Mesenchymal stem cell (in vitro differentiated cells and primary cell): ENCODE measurements at regions not wholly inside any gene's neighbourhood (a gene's known extent, or its start where the extent isn't known, plus 50 kb on each side); places are given as distances from the start of the nearest gene placed in this dataset.
A peak's percentile ranks its signal among the peaks of the same experiment; 100 is the strongest.

Experiments
- DNase-seq: peaks from one replicate; pipeline ENCODE4 v3.0.0-alpha.2; 2013
- H2AFZ ChIP-seq: one replicate; pipeline ENCODE4 v1.6.1; 2013; ENCODE audit warnings: low read depth, mild to moderate bottlenecking, control low read depth, inconsistent platforms, low read length, moderate library complexity
- H2AK5ac ChIP-seq: 2 replicates; pipeline ENCODE4 v1.6.1; 2013; ENCODE audit warnings: low read length, moderate library complexity, mild to moderate bottlenecking, inconsistent platforms; ENCODE audit not compliant: severe bottlenecking
- H2BK120ac ChIP-seq: one replicate; pipeline ENCODE4 v1.6.1; 2013; ENCODE audit warnings: low read depth, mild to moderate bottlenecking, inconsistent platforms, low read length, moderate library complexity
- H2BK12ac ChIP-seq, 2 experiments: one replicate each; pipeline ENCODE4 v1.6.1; 2013; ENCODE audit warnings: inconsistent platforms in 2 of 2, low read length in 2 of 2, mild to moderate bottlenecking in 2 of 2, moderate library complexity in 2 of 2, control low read depth in 1 of 2
- H2BK15ac ChIP-seq: one replicate; pipeline ENCODE4 v1.6.1; 2013; ENCODE audit warnings: mild to moderate bottlenecking, low read depth, inconsistent platforms; ENCODE audit not compliant: poor library complexity, severe bottlenecking
- H2BK5ac ChIP-seq: 2 replicates; pipeline ENCODE4 v1.6.1; 2013; ENCODE audit warnings: low read depth, mild to moderate bottlenecking, low read length, control low read depth, inconsistent platforms; ENCODE audit not compliant: poor library complexity, severe bottlenecking
- H3K14ac ChIP-seq, 2 experiments: one replicate each; pipeline ENCODE4 v1.6.1; 2013; ENCODE audit warnings: inconsistent platforms in 2 of 2, low read length in 2 of 2, control low read depth in 1 of 2, mild to moderate bottlenecking in 1 of 2, moderate library complexity in 1 of 2
- H3K18ac ChIP-seq, 2 experiments: one replicate each; pipeline ENCODE4 v1.6.1; 2013; ENCODE audit warnings: inconsistent platforms in 2 of 2, low read length in 2 of 2, control low read depth in 1 of 2, low read depth in 1 of 2, mild to moderate bottlenecking in 1 of 2
- H3K23ac ChIP-seq, 2 experiments: one replicate each; pipeline ENCODE4 v1.6.1; 2013; ENCODE audit warnings: inconsistent platforms in 2 of 2, low read length in 2 of 2, mild to moderate bottlenecking in 2 of 2, moderate library complexity in 2 of 2, control low read depth in 1 of 2
- H3K27ac ChIP-seq: 2 replicates; pipeline ENCODE4 v1.5.1; 2013; ENCODE audit warnings: mild to moderate bottlenecking, moderate library complexity, low read length, control low read depth, inconsistent platforms; ENCODE audit not compliant: poor library complexity, severe bottlenecking
- H3K27me3 ChIP-seq, 2 experiments: 2 replicates each; pipeline versions ENCODE4 v1.6.1 to v1.7.0; 2013; ENCODE audit warnings: low read length in 2 of 2, mild to moderate bottlenecking in 2 of 2, moderate library complexity in 2 of 2, control low read depth in 1 of 2, inconsistent platforms in 1 of 2; ENCODE audit not compliant: control insufficient read depth in 1 of 2, insufficient read depth in 1 of 2
- H3K36me3 ChIP-seq, 2 experiments: 2 replicates each; pipeline versions ENCODE4 v1.6.1 to v1.7.0; 2013; ENCODE audit warnings: low read length in 2 of 2, control low read depth in 1 of 2, inconsistent platforms in 1 of 2, low read depth in 1 of 2, mild to moderate bottlenecking in 1 of 2; ENCODE audit not compliant: insufficient read depth in 2 of 2, control insufficient read depth in 1 of 2
- H3K4ac ChIP-seq, 2 experiments: one replicate each; pipeline ENCODE4 v1.6.1; 2013; ENCODE audit warnings: inconsistent platforms in 2 of 2, low read length in 2 of 2, mild to moderate bottlenecking in 2 of 2, moderate library complexity in 2 of 2, control low read depth in 1 of 2, low read depth in 1 of 2
- H3K4me1 ChIP-seq: 2 replicates; pipeline ENCODE4 v1.6.1; 2013; ENCODE audit warnings: low read depth, low read length, control low read depth; ENCODE audit not compliant: control insufficient read depth, insufficient read depth
- H3K4me2 ChIP-seq: 2 replicates; pipeline ENCODE4 v1.6.1; 2013; ENCODE audit warnings: low read length, mild to moderate bottlenecking, inconsistent platforms; ENCODE audit not compliant: poor library complexity, severe bottlenecking
- H3K4me3 ChIP-seq, 2 experiments: 2 replicates each; pipeline versions ENCODE4 v1.5.1 to v1.7.0; 2013; ENCODE audit warnings: low read length in 2 of 2, mild to moderate bottlenecking in 2 of 2, control low read depth in 1 of 2, low read depth in 1 of 2; ENCODE audit not compliant: insufficient read depth in 1 of 2
- H3K79me1 ChIP-seq: replicated peaks from 2 replicates; pipeline ENCODE4 v1.6.1; 2013; ENCODE audit warnings: mild to moderate bottlenecking, control low read depth, low read length, inconsistent platforms; ENCODE audit not compliant: poor library complexity, severe bottlenecking
- H3K9ac ChIP-seq: 2 replicates; pipeline ENCODE4 v1.7.0; 2013; ENCODE audit warnings: mild to moderate bottlenecking, low read length, moderate library complexity
- H3K9me3 ChIP-seq: 2 replicates; pipeline ENCODE4 v1.7.0; 2013; ENCODE audit warnings: mild to moderate bottlenecking, low read length; ENCODE audit not compliant: control insufficient read depth
- H4K8ac ChIP-seq: one replicate; pipeline ENCODE4 v1.6.1; 2013; ENCODE audit warnings: inconsistent platforms, mild to moderate bottlenecking, low read length, moderate library complexity
- H4K91ac ChIP-seq: one replicate; pipeline ENCODE4 v1.6.1; 2013; ENCODE audit warnings: mild to moderate bottlenecking, low read length, inconsistent platforms
- WGBS: methylation state at CpG from one replicate; pipeline ENCODE4 v1.1.7; 2013; ENCODE audit warnings: mixed read lengths; 5-methylcytosine and 5-hydroxymethylcytosine counted together

DNA sequence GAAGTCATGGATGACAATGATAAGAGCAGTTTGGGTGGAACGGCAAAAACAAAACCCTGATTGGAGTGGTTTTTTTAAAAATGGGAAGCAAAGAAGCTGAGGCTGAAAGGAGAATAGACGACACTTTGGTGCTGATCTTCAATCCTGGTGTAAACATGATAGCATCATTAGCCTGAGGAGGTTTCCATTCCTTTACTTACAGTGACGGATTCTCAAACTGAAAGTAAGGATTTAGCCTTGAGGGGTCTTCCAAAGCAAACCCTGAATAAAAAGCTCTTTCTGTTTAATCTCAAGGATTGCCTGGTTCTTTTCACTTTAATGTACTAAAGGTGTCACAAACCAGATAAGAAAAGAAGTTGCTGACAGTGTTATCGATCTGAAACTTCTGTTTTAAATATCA lies 69.3 kb downstream of the KCNJ2 start:
- no peak overlapping the region for H2AFZ ChIP-seq
- no peak overlapping the region for H3K27ac ChIP-seq
- no peak overlapping the region for H3K4ac ChIP-seq
- peak overlapping the region; percentile 11 for H3K9ac ChIP-seq
- no peak overlapping the region for H2BK120ac ChIP-seq
- no peak overlapping the region for H3K14ac ChIP-seq
- DNase-seq = no peak
- no peak overlapping the region for H3K23ac ChIP-seq
- no peak overlapping the region for H2BK15ac ChIP-seq
- H3K9me3 ChIP-seq = no peaks in the 10 kb centered on the region
- no peaks in the 10 kb centered on the region for H3K27me3 ChIP-seq
- H3K4me2 ChIP-seq = no peak overlapping the region
- no peak overlapping the region for H2AK5ac ChIP-seq
- H3K4me3 ChIP-seq = no peak overlapping the region
- no peak overlapping the region for H4K91ac ChIP-seq
- H3K18ac ChIP-seq = no peak overlapping the region
- H3K4me1 ChIP-seq = no peaks in the 10 kb centered on the region
- H4K8ac ChIP-seq = no peak overlapping the region
- H2BK5ac ChIP-seq = no peak overlapping the region
- no peaks in the 10 kb centered on the region for H3K36me3 ChIP-seq
- H3K79me1 ChIP-seq = no peaks in the 10 kb centered on the region
- H2BK12ac ChIP-seq = no peak overlapping the region
- WGBS = 100% methylated on average over 3 of the region's 4 CpGs

DNA sequence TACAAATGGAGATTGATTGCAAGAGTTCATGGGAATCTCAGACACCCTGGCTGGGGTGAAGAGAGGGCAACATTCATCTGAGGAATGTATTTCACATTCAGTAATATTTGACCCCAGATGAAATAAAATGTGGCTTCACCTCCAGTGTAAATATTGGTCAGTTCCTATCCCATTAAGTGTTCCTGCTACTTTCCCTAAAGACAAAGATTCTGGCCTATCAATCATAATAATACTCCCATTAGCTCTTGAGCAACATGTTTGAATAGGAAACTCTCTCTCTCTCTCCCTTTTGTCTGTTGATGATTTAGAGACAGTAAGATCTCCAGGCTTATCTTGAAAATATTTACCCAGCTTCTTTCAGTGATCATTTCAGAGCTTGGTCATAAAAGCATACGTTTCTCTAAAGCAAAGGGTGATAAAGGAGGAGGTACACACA lies 70.1 kb downstream of the KCNJ2 start:
- no peak overlapping the region for H3K27ac ChIP-seq
- no peak overlapping the region for H3K23ac ChIP-seq
- no peaks in the 10 kb centered on the region for H3K79me1 ChIP-seq
- H4K8ac ChIP-seq = no peak overlapping the region
- no peak overlapping the region for H3K4me3 ChIP-seq
- H3K9ac ChIP-seq = no peak overlapping the region
- no peak overlapping the region for H2AK5ac ChIP-seq
- H3K9me3 ChIP-seq = no peaks in the 10 kb centered on the region
- no peak overlapping the region for H3K14ac ChIP-seq
- no peak overlapping the region for H2BK15ac ChIP-seq
- H3K4me1 ChIP-seq = no peaks in the 10 kb centered on the region
- no peak overlapping the region for H2AFZ ChIP-seq
- H3K27me3 ChIP-seq = no peaks in the 10 kb centered on the region
- no peak overlapping the region for H3K4ac ChIP-seq
- H3K18ac ChIP-seq = no peak overlapping the region
- no peak overlapping the region for H4K91ac ChIP-seq
- 55% methylated on average over 1 of the region's 1 CpG for WGBS
- H3K4me2 ChIP-seq = no peak overlapping the region
- DNase-seq = no peak
- no peaks in the 10 kb centered on the region for H3K36me3 ChIP-seq
- no peak overlapping the region for H2BK5ac ChIP-seq
- H2BK12ac ChIP-seq = no peak overlapping the region
- H2BK120ac ChIP-seq = no peak overlapping the region

DNA sequence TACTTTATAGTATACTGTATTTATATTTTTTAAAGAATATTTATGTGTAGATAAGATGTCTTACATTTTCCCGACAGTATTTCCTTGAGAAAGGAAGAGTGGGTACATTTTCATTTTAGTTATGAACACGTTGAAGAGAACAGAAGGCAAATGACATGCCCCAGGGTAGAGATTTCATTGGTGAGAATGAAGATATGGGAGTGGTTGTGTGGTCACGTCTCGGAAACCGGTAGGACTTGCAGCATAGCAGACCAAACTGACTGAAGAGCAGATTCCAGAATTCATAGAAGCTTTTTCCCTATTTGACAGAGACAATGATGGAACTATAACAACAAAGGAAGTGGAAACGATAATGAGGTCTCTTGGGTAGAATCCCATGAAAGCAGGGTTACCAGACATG lies 71.7 kb downstream of the KCNJ2 start:
- no peaks in the 10 kb centered on the region for H3K36me3 ChIP-seq
- H3K27ac ChIP-seq = no peak overlapping the region
- H4K91ac ChIP-seq = no peak overlapping the region
- no peaks in the 10 kb centered on the region for H3K27me3 ChIP-seq
- H4K8ac ChIP-seq = no peak overlapping the region
- H3K9me3 ChIP-seq = no peaks in the 10 kb centered on the region
- H3K23ac ChIP-seq = no peak overlapping the region
- no peak overlapping the region for H2BK15ac ChIP-seq
- H3K9ac ChIP-seq = no peak overlapping the region
- no peaks in the 10 kb centered on the region for H3K4me1 ChIP-seq
- no peak overlapping the region for H3K18ac ChIP-seq
- H3K4ac ChIP-seq = no peak overlapping the region
- H3K4me3 ChIP-seq = no peak overlapping the region
- no peak overlapping the region for H2BK120ac ChIP-seq
- no peak overlapping the region for H2BK5ac ChIP-seq
- no peak for DNase-seq
- no peak overlapping the region for H3K14ac ChIP-seq
- 89% methylated on average over 6 of the region's 6 CpGs for WGBS
- H2AK5ac ChIP-seq = no peak overlapping the region
- H3K4me2 ChIP-seq = no peak overlapping the region
- H3K79me1 ChIP-seq = no peaks in the 10 kb centered on the region
- no peak overlapping the region for H2AFZ ChIP-seq
- no peak overlapping the region for H2BK12ac ChIP-seq

DNA sequence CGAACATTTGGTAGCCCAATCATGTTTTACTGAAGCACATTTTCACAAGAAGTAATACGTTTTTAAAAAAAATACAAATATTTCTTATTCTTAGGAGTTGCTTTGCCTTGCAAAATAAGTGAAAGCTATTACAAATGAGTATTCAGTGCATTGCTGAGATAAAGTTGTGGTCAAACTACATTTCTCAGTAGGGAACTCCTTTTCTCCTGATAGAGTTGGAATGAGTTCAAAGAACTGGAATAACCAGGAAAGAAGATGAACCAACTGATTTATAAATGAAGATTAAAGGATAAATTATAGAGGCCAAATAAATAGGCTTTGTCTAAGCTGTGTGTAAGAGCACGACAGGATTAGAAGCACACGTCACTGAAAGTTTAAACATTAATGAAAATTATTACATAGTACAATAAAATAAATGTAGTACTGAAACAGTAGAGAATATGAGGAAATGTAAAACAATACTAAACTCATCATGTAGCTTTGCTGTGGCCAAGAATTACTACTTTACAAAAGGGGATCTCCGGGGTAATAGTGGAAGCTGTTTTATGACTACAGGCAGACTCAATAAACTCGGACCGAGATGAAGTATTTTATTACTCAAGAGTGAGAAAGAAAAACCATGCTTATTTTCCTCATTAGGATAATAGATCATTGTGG lies 73.6 kb downstream of the KCNJ2 start:
- Histone ChIP-seq H3K9me3 (peaks cover 4% of the 10 kb centered on the region), H2AFZ (no peak overlapping the region), H3K79me1 (no peaks in the 10 kb centered on the region), H3K27me3 (no peaks in the 10 kb centered on the region), H3K4me3 (no peak overlapping the region), H4K91ac (no peak overlapping the region), H3K9ac (no peak overlapping the region), H3K4ac (no peak overlapping the region), H3K27ac (no peak overlapping the region), H2BK5ac (no peak overlapping the region), H3K18ac (no peak overlapping the region), H3K36me3 (no peaks in the 10 kb centered on the region), H3K4me1 (no peaks in the 10 kb centered on the region), H4K8ac (no peak overlapping the region), H2BK120ac (no peak overlapping the region), H3K23ac (no peak overlapping the region), H3K14ac (no peak overlapping the region), H3K4me2 (no peak overlapping the region), H2BK15ac (no peak overlapping the region), H2AK5ac (no peak overlapping the region), H2BK12ac (no peak overlapping the region)
- WGBS = no CpG with 5 or more reads among the region's 7 CpGs
- peak; percentile 17 for DNase-seq
